NCI-H1105 (cell line): ENCODE measurements at regions not wholly inside any gene's neighbourhood (a gene's known extent, or its start where the extent isn't known, plus 50 kb on each side); places are given as distances from the start of the nearest gene placed in this dataset.
"Not testable (repeated sequence)": the region's sequence is repeated elsewhere in the genome, so short reads cannot be mapped to it uniquely, and the experiment has no call there.

Source experiments
- DNase-seq: peaks from one replicate; lab custom pipeline; 2025; lab: John Stamatoyannopoulos, UW

DNA sequence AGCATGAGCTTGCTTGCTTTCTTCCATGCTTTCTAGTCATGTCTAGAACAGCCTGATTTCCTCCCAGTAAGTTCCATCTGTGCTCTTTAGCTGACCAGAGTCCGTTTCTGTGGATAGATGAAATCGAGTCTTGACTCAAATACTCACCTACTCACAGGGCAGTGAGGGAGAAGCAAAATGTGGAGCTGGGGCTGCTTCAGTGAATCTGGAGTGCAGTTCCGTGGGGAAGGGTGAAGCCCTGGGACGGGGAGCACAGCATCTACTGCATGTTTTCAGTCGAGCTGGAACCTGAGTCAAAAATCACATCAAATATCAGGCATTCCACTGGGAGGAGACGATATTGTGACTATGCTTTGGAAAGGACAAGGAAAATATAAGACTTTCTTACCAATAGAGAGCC lies 70.3 kb upstream of the PRMT8 start:
- no peak for DNase-seq

DNA sequence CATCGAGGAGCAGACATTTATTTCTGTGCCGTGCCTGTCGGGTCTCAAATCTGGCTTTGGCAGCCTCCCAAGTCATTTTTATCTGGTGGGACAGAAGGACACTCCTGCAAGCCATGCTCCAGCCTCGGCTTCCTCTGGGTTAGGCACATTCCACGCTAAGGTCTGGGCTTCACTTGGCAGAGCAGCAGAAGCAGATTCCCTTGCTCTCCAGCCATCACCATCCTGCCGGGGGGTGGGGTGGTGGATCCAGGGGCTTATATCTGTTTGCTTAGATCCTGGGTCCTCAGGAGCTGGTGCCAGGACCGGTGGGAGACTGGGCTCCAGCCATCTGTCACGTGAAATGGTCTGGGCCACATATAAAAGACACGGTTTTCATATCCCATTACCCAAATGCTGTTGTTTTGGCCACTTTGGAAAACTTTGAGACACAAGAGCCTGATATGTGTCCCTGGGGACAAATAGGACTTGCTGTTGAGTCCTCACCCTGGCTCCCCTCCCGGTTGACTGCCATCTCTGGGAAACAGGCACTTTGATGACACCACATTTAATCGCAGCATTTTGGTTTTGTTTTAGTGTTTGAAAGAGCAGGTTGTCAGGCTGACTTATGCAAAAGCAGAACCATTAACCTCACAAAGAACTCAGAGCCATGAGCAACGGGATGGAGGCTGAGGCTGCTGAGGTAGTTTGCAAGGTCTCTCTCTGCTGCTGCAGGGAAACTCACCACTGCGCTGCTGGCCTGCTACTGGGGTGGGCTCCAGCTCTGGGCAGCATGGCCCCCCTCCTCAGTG lies 69.6 kb upstream of the PRMT8 start:
- no peak for DNase-seq

DNA sequence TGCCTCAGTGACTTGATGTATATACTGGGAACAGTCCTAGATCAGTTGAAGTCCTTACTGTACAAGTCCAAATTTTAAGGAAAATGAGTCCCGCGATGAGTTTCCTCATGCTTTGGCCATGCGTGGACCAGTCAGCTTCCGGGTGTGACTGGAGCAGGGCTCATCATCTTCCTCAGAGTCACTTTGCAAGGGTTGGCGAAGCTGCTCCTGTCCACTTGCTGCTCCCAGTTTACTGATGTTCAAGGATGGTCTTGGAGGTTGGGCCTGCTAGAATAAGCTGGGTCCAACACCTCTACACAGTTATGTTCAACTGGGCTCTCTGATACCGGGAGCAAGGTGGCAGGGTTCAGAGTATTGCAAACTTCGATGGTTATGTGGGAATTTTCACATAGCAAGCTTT lies 66.2 kb upstream of the PRMT8 start:
- DNase-seq: not testable (repeated sequence)

DNA sequence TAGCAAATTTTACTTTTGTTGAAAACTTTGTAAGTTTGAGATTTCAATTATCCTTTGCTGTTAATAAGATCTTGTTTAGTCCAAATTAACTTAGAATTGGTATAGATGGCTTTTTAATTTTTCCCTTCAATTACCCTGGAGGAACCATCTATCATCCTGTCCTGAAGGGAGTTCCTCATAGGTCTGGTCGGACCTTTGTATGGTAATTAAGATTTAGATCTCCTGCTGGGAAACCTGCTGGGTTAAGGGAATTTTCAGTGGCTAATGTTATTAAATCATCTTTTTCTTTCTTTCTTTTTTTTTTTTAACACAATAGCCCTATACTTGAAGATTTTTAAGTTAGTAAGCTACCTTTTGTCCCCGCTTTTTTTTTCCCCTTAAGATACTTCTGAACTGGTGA lies 63.0 kb upstream of the PRMT8 start:
- DNase-seq: no peak

DNA sequence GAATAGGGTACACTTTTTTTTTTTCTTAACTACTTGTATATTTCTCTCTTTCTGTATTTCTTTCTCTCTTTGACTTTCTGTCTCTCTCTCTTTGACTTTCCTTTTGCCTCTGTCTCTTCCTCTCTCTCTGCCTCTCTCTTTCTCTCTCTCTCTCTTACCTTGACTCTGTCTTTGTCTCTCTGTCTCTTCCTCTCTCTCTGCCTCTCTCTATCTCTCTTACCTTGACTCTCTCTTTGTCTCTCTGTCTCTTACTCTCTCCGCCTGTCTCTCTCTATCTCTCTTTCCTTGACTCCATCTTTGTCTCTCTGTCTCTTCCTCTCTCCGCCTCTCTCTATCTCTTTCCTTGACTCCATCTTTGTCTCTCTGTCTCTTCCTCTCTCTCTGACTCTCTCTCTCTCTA lies 62.4 kb upstream of the PRMT8 start:
- DNase-seq: no peak

DNA sequence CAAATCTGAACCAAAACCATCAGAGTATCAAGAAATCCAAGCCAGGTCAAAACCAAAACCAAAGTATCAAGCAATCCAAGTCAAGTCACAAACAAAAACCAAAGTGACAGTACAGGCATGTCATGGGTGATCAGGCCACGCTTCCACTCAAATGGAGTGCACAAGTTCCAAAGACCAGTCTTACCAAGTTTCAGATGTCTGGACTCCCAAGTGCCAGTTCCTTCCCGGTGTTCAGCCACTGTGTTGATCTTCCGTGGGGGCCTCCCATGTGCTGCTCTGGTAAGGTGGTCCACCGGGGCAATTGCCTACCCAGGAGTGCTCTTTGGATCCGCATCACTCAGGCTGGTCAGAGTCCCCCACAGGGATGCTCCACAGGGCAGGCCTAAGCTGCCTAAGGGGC lies 61.5 kb upstream of the PRMT8 start:
- DNase-seq: not testable (repeated sequence)

DNA sequence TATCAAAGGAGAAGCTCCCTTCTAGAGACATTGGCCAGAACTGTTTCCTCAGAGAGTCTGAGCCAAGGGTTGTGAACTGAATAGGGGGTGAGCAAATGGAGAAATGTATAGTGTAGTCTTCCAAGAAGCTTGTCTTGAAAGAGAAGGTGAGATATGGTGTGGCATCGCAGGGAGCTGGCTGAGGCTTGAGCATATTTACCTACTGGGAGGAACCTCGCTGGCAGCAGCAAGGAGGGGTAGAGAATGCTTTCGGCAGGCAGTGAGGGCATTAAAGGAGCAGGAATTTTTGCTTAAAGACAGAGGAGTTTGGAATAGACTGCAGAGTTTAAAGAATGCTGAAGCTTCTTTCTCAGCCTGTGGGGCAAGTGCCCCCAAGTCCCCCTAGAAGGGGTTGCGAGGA lies 59.3 kb upstream of the PRMT8 start:
- no peak for DNase-seq

DNA sequence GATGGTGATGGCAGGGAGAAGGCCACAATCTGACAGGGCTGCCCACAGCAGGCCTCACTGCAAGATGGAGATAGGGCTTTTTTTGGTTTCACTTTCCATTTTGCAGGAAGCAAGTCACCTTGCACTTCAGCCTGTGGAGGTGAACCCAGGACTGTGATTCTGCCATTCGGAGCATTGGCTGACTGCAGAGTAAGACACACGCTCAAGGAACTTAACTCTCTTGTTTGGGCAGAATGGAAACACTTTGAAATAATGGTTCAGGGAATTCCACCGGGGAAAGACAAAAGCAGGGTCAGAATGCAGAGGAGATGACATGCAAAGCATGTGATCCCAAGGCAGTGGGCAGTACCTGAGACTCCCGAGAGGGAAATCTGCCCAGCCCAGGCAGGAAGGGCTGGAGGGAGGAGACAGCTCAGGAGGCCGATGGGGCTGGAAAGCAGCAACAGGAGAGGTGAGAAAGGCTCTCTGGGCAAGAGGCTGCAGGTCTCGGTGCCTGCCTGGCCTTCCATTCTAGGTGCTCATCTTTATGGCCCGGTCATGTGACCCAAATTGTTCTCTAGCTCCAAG lies 58.7 kb upstream of the PRMT8 start:
- no peak for DNase-seq

DNA sequence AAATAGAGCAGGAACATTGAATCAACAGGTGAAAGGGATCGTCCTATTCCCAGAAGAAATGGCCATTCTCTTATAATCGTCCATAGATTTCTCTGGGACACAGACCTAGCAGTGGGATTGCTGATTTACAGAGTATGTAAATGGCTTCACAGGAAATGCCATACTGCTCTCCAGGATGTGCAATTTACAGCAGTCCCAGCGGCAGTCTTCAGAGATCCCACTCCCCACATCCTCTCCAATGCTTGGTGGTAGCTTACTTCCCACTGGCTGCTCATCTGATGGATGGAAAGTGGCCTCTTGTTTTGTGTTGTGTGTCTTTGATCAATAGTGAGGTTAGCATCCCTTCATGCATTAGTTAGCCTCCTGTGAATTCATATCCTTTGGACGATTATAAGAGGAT lies 58.1 kb upstream of the PRMT8 start:
- no peak for DNase-seq

DNA sequence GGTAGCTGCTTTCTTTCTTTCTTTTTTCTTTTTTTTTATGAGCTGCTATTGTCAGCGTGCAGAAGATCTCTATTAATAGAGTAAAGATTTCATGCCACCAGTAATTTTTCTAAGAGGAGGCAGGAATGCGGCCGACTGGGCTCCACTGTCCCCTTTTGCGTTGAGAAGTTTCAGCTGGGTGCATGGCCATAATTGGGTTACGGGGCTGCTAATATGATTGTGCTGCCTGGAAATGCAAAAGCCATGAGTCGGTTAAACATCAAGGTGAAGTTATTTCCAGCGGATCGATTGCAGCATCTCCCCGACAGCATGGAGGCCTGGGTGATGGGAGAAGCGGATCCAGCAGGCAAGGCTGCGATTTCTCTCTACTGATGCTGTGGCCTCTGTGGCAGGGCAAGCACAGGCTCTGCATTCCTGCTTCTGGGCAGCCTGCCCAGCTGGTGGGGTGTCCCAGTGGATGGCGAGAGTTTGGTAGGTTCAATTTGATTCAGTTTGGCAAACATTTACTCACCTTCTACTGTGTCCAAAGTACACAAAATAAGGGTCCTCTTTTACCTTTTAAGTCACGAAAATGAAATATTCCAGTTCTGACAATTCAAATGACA lies 54.4 kb upstream of the PRMT8 start:
- DNase-seq: no peak

DNA sequence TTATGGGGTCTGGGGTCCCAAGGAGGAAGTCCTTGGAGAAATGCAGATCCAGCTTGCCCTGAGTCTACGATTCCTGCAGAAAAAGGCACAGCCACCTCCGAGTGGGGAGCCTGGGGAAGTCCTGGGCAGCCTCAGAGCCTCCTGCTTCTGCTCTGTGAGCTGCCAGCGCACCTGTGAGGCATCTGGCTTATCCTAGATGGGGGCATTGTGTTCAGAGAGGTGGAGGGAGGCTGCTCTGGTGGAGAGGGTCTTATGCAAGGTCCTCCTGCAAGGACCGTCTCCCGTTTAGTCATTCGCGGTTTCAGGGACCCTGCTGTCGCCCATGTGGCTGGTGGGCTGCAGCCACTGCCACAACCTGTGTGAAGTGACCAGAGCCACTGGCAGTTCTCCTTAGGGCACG lies 53.0 kb upstream of the PRMT8 start:
- no peak for DNase-seq

DNA sequence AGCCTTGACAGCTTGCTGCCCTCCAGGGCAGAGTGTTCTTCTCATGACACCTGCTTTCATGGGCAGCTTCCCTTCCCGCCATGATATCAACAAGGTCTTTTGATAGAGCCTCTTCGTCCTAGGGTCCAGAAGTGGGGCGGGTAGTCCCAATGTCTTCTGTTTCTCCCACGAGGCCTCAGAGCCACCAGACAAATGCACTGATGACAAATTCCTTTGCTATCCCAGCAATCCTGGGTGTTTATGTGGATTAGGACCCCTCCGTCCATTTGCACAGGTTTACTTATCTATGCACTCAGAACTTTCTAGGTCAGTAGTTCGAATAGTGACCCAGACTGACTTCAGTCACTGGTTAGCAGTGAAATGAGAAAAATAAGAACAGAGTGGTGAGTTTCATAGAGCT lies 52.6 kb upstream of the PRMT8 start:
- DNase-seq: no peak
